ENCODE measurements at regions not wholly inside any gene's neighbourhood (a gene's known extent, or its start where the extent isn't known, plus 50 kb on each side); places are given as distances from the start of the nearest gene placed in this dataset.

DNA sequence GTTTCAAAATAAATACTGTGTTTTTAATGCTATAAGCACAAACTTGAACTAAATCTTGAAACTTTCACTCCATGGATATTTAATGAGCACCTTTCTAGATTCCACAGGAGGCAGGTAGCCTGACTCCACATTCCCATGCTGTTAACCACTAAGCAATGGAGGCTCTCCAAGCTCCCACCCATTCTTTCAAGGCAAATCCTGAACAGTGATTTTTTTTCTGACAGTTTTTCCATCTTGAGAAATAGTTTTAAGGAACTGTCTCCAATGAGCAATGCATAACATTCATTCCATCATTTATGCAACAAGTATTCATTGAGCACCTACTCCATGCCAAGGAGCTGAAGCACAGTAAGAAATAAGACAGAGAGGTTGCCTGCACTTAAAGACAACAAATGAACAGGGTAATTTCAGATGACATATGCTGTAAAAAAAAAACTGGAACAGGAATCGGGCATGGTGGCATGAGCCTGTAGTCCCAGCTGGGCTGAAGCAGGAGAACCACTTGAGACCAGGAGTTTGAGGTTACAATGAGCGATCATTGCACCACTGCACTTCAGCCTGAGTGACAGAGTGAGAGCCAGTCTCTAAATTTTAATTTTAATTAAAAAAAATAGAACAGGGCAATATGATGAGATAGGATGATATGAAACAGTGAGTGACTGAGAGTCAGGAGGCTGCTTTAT is 102.3 kb upstream of the CPSF6 start:
- Histone ChIP-seq H3K9me3 (ENCODE audit: control insufficient read depth, low read depth, low read length) (peaks cover 7% of the 10 kb centered on the region), H3K27ac (ENCODE audit: insufficient read length, low read depth, low read length) (no peak overlapping the region), H4K5ac (ENCODE audit: insufficient read length, low read depth, low read length) (no peak overlapping the region), H2AK5ac (ENCODE audit: insufficient read length, low read length) (no peak overlapping the region), H2AFZ (ENCODE audit: low read length) (no peak overlapping the region), H2BK5ac (ENCODE audit: insufficient read length, low read length) (no peak overlapping the region), H3K9ac (ENCODE audit: extremely low read depth, insufficient read length, low read length) (no peak overlapping the region), H3K14ac (ENCODE audit: insufficient read depth, low read length) (no peak overlapping the region), H3K79me1 (ENCODE audit: insufficient read depth, low read depth, low read length, poor library complexity, severe bottlenecking) (no peaks in the 10 kb centered on the region), H2BK20ac (ENCODE audit: low read depth, low read length, poor library complexity, severe bottlenecking) (no peak overlapping the region), H3K27me3 (ENCODE audit: insufficient read depth, low read length) (no peaks in the 10 kb centered on the region), H3K4ac (ENCODE audit: low read depth, low read length) (no peak overlapping the region), H3K4me1 (ENCODE audit: insufficient read depth, low read length) (no peaks in the 10 kb centered on the region), H3K18ac (ENCODE audit: insufficient read length, low read depth, low read length) (no peak overlapping the region), H2BK15ac (ENCODE audit: low read depth, low read length) (no peak overlapping the region), H3T11ph (ENCODE audit: low read length) (no peak overlapping the region), H2BK12ac (ENCODE audit: insufficient read length, low read depth, low read length) (no peak overlapping the region), H3K23ac (ENCODE audit: insufficient read length, low read depth, low read length) (no peak overlapping the region), H4K8ac (replicated peaks; ENCODE audit: insufficient read length, low read depth, low read length) (no peak overlapping the region), H3K56ac (ENCODE audit: insufficient read length, low read depth, low read length) (no peak overlapping the region), H2BK120ac (ENCODE audit: low read depth, low read length, poor library complexity, severe bottlenecking) (no peak overlapping the region), H3K23me2 (ENCODE audit: insufficient read length, low read depth, low read length, poor library complexity, severe bottlenecking) (no peaks in the 10 kb centered on the region), H4K91ac (ENCODE audit: insufficient read length, low read depth, low read length) (no peak overlapping the region), H4K20me1 (ENCODE audit: control insufficient read depth, insufficient read depth, insufficient read length) (no peaks in the 10 kb centered on the region), H3K79me2 (ENCODE audit: insufficient read depth, low read length) (no peaks in the 10 kb centered on the region), H3K4me2 (ENCODE audit: insufficient read depth, insufficient read length, low read length) (no peak overlapping the region)
- TF ChIP-seq, protein P1, sequence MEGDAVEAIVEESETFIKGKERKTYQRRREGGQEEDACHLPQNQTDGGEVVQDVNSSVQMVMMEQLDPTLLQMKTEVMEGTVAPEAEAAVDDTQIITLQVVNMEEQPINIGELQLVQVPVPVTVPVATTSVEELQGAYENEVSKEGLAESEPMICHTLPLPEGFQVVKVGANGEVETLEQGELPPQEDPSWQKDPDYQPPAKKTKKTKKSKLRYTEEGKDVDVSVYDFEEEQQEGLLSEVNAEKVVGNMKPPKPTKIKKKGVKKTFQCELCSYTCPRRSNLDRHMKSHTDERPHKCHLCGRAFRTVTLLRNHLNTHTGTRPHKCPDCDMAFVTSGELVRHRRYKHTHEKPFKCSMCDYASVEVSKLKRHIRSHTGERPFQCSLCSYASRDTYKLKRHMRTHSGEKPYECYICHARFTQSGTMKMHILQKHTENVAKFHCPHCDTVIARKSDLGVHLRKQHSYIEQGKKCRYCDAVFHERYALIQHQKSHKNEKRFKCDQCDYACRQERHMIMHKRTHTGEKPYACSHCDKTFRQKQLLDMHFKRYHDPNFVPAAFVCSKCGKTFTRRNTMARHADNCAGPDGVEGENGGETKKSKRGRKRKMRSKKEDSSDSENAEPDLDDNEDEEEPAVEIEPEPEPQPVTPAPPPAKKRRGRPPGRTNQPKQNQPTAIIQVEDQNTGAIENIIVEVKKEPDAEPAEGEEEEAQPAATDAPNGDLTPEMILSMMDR (conservative IDR thresholded peaks at IDR 0.05): no peak
- H3K4me1 Mint-ChIP-seq: no peaks in the 10 kb centered on the region; a peak in 1 of 4 replicates
- no peak for DNase-seq
- H3K9me3 Mint-ChIP-seq: peaks cover 46 to 49% of the 10 kb centered on the region in 2 experiments
- peaks cover 17 to 37% (median 19%) of the 10 kb centered on the region in 3 experiments for H3K36me3 Mint-ChIP-seq (ENCODE audit: insufficient read depth in 1 of 3, low read depth in 3 of 3)
- no peaks in the 10 kb centered on the region; the same call in 1 of the 2 replicates for H3K27me3 Mint-ChIP-seq (ENCODE audit: low read depth)
- no peak overlapping the region for H3K27ac Mint-ChIP-seq
- no peak overlapping the region for H3K4me3 Mint-ChIP-seq
- WGBS (ENCODE audit: extremely low coverage, insufficient read length, low lambda C conversion rate): no CpG with 5 or more reads among the region's 2 CpGs
